Mammary epithelial cell (primary cell): ENCODE measurements at regions not wholly inside any gene's neighbourhood (a gene's known extent, or its start where the extent isn't known, plus 50 kb on each side); places are given as distances from the start of the nearest gene placed in this dataset.

ENCODE experiments used
- EZH2 ChIP-seq: IDR thresholded peaks from 2 replicates; pipeline ENCODE4 v1.6.1; 2012; ENCODE audit warnings: low read length, inconsistent platforms, borderline replicate concordance
- TF ChIP-seq, protein P1 (sequence below), 2 donors: IDR thresholded peaks in 1 of 2; conservative IDR thresholded peaks in 1 of 2; 2 replicates each; pipeline ENCODE4 v1.5.1; 2011 to 2012; ENCODE audit warnings: inconsistent platforms in 2 of 2, low read length in 2 of 2, mild to moderate bottlenecking in 2 of 2, control low read depth in 1 of 2, low read depth in 1 of 2; ENCODE audit not compliant: insufficient read depth in 1 of 2; ENCODE audit errors: extremely low read depth in 1 of 2

DNA sequence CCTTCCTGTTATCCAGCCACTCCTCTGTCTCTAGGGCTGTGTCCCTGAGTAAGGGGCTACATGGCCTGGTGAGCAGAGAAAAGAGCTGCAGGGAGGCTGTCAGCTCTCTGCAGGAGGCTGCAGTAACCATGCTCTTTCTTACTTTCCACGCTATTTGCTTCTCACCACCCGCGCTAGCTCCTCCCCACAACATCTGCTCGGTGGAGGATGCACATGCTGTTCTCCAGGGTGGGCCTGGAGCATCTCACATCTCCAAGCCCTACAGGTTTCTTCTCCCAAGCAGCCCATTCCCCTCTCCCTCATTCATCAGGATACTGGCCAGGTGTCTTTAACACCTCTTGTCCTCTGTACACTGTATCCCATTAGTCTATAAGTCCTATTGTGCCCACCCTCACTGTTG is 103.8 kb downstream of the IER5 start:
- no peak for TF ChIP-seq EZH2
- TF ChIP-seq, protein P1, sequence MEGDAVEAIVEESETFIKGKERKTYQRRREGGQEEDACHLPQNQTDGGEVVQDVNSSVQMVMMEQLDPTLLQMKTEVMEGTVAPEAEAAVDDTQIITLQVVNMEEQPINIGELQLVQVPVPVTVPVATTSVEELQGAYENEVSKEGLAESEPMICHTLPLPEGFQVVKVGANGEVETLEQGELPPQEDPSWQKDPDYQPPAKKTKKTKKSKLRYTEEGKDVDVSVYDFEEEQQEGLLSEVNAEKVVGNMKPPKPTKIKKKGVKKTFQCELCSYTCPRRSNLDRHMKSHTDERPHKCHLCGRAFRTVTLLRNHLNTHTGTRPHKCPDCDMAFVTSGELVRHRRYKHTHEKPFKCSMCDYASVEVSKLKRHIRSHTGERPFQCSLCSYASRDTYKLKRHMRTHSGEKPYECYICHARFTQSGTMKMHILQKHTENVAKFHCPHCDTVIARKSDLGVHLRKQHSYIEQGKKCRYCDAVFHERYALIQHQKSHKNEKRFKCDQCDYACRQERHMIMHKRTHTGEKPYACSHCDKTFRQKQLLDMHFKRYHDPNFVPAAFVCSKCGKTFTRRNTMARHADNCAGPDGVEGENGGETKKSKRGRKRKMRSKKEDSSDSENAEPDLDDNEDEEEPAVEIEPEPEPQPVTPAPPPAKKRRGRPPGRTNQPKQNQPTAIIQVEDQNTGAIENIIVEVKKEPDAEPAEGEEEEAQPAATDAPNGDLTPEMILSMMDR (conservative IDR thresholded peaks at IDR 0.05 in 1 of 2, IDR thresholded peaks at IDR 0.05 in 1 of 2; ENCODE audit: extremely low read depth in 1 of 2, insufficient read depth in 1 of 2, low read depth in 1 of 2, low read length in 2 of 2): no peak
